Ectodermal cell (in vitro differentiated cells): ENCODE measurements at regions not wholly inside any gene's neighbourhood (a gene's known extent, or its start where the extent isn't known, plus 50 kb on each side); places are given as distances from the start of the nearest gene placed in this dataset.

ENCODE experiments used
- H3K27ac ChIP-seq: 2 replicates; pipeline ENCODE4 v1.7.0; 2013; ENCODE audit warnings: mild to moderate bottlenecking, low read depth, low read length; ENCODE audit not compliant: insufficient read depth, poor library complexity, severe bottlenecking
- H3K27me3 ChIP-seq: 2 replicates; pipeline ENCODE4 v1.7.0; 2013; ENCODE audit warnings: mild to moderate bottlenecking, low read length; ENCODE audit not compliant: insufficient read depth, control insufficient read depth, poor library complexity, severe bottlenecking
- H3K36me3 ChIP-seq: one replicate; pipeline ENCODE4 v1.7.0; 2013; ENCODE audit warnings: low read length; ENCODE audit not compliant: control insufficient read depth, insufficient read depth
- H3K4me1 ChIP-seq: one replicate; pipeline ENCODE4 v1.7.0; 2013; ENCODE audit warnings: low read length; ENCODE audit not compliant: control insufficient read depth, insufficient read depth
- H3K4me3 ChIP-seq: 2 replicates; pipeline ENCODE4 v1.7.0; 2013; ENCODE audit warnings: low read depth, low read length, control low read depth; ENCODE audit not compliant: insufficient read depth
- H3K9me3 ChIP-seq: 2 replicates; pipeline ENCODE4 v1.7.0; 2013; ENCODE audit warnings: mild to moderate bottlenecking, low read length, moderate library complexity; ENCODE audit not compliant: control insufficient read depth
- WGBS, 2 experiments: methylation state at CpG; one replicate each; pipeline ENCODE4 v1.1.7; 2013; ENCODE audit warnings: missing lambda C conversion rate in 2 of 2; 5-methylcytosine and 5-hydroxymethylcytosine counted together

- 86 to 94% methylated on average over 2 of the region's 2 CpGs for WGBS, 2 experiments
- Histone ChIP-seq H3K9me3 (no peaks in the 10 kb centered on the region), H3K4me3 (no peak overlapping the region), H3K27ac (no peak overlapping the region), H3K27me3 (no peaks in the 10 kb centered on the region), H3K4me1 (no peaks in the 10 kb centered on the region), H3K36me3 (no peaks in the 10 kb centered on the region)
Measured at GRCh38 chr21:29465546-29465945, 166.8 kb downstream of the BACH1 start.

GRCh38 chr21:29466532-29466931 lies 167.8 kb downstream of the BACH1 start:
- H3K4me1 ChIP-seq: no peaks in the 10 kb centered on the region
- H3K9me3 ChIP-seq: no peaks in the 10 kb centered on the region
- no peaks in the 10 kb centered on the region for H3K36me3 ChIP-seq
- H3K27ac ChIP-seq: no peak overlapping the region
- 95 to 96% methylated on average over 2 of the region's 2 CpGs for WGBS, 2 experiments
- H3K4me3 ChIP-seq: no peak overlapping the region
- no peaks in the 10 kb centered on the region for H3K27me3 ChIP-seq

GRCh38 chr21:29470397-29470796 lies 171.7 kb downstream of the BACH1 start:
- WGBS, 2 experiments: 95 to 97% methylated on average over 2 of the region's 2 CpGs
- no peak overlapping the region for H3K4me3 ChIP-seq
- H3K4me1 ChIP-seq: no peaks in the 10 kb centered on the region
- no peaks in the 10 kb centered on the region for H3K36me3 ChIP-seq
- no peaks in the 10 kb centered on the region for H3K9me3 ChIP-seq
- no peaks in the 10 kb centered on the region for H3K27me3 ChIP-seq
- no peak overlapping the region for H3K27ac ChIP-seq

- Histone ChIP-seq H3K36me3 (no peaks in the 10 kb centered on the region), H3K27ac (no peak overlapping the region), H3K4me1 (no peaks in the 10 kb centered on the region), H3K4me3 (no peak overlapping the region), H3K27me3 (no peaks in the 10 kb centered on the region), H3K9me3 (no peaks in the 10 kb centered on the region)
- WGBS, 2 experiments: 92 to 95% methylated on average over 2 of the region's 2 CpGs
Measured at GRCh38 chr21:29473808-29474207, 175.1 kb downstream of the BACH1 start.

- no peaks in the 10 kb centered on the region for H3K27me3 ChIP-seq
- H3K4me3 ChIP-seq: no peak overlapping the region
- H3K36me3 ChIP-seq: no peaks in the 10 kb centered on the region
- WGBS, 2 experiments: 95 to 100% methylated on average over 1 to 2 of the region's 2 CpGs
- H3K9me3 ChIP-seq: no peaks in the 10 kb centered on the region
- no peaks in the 10 kb centered on the region for H3K4me1 ChIP-seq
- H3K27ac ChIP-seq: no peak overlapping the region
Measured at GRCh38 chr21:29475329-29475728, 176.6 kb downstream of the BACH1 start.

GRCh38 chr21:29477347-29477746 lies 178.6 kb downstream of the BACH1 start:
- H3K4me1 ChIP-seq: no peaks in the 10 kb centered on the region
- H3K36me3 ChIP-seq: no peaks in the 10 kb centered on the region
- H3K4me3 ChIP-seq: no peak overlapping the region
- no peak overlapping the region for H3K27ac ChIP-seq
- no peaks in the 10 kb centered on the region for H3K9me3 ChIP-seq
- H3K27me3 ChIP-seq: no peaks in the 10 kb centered on the region
- WGBS, 2 experiments: 93 to 94% methylated on average over 5 of the region's 5 CpGs

- H3K27me3 ChIP-seq: no peaks in the 10 kb centered on the region
- 93 to 95% methylated on average over 5 of the region's 5 CpGs for WGBS, 2 experiments
- no peaks in the 10 kb centered on the region for H3K36me3 ChIP-seq
- H3K4me1 ChIP-seq: no peaks in the 10 kb centered on the region
- H3K27ac ChIP-seq: no peak overlapping the region
- H3K9me3 ChIP-seq: no peaks in the 10 kb centered on the region
- H3K4me3 ChIP-seq: no peak overlapping the region
Measured at GRCh38 chr21:29477941-29478340, 179.2 kb downstream of the BACH1 start.

- no peaks in the 10 kb centered on the region for H3K9me3 ChIP-seq
- H3K4me1 ChIP-seq: no peaks in the 10 kb centered on the region
- no peak overlapping the region for H3K4me3 ChIP-seq
- no peaks in the 10 kb centered on the region for H3K27me3 ChIP-seq
- WGBS, 2 experiments: 92 to 98% methylated on average over 5 of the region's 5 CpGs
- H3K27ac ChIP-seq: no peak overlapping the region
- no peaks in the 10 kb centered on the region for H3K36me3 ChIP-seq
Measured at GRCh38 chr21:29481081-29481480, 182.4 kb downstream of the BACH1 start.

- Histone ChIP-seq H3K27me3 (no peaks in the 10 kb centered on the region), H3K4me1 (no peaks in the 10 kb centered on the region), H3K36me3 (no peaks in the 10 kb centered on the region), H3K9me3 (no peaks in the 10 kb centered on the region), H3K4me3 (no peak overlapping the region), H3K27ac (no peak overlapping the region)
- WGBS, 2 experiments: 89 to 93% methylated on average over 2 of the region's 2 CpGs
Measured at GRCh38 chr21:29481641-29482040, 182.9 kb downstream of the BACH1 start.

GRCh38 chr21:29486306-29486807 lies 187.6 kb downstream of the BACH1 start:
- Histone ChIP-seq H3K27me3 (no peaks in the 10 kb centered on the region), H3K4me1 (peaks cover 4% of the 10 kb centered on the region), H3K4me3 (no peak overlapping the region), H3K27ac (no peak overlapping the region), H3K9me3 (no peaks in the 10 kb centered on the region), H3K36me3 (no peaks in the 10 kb centered on the region)
